ENCODE measurements at regions not wholly inside any gene's neighbourhood (a gene's known extent, or its start where the extent isn't known, plus 50 kb on each side); places are given as distances from the start of the nearest gene placed in this dataset.

DNA sequence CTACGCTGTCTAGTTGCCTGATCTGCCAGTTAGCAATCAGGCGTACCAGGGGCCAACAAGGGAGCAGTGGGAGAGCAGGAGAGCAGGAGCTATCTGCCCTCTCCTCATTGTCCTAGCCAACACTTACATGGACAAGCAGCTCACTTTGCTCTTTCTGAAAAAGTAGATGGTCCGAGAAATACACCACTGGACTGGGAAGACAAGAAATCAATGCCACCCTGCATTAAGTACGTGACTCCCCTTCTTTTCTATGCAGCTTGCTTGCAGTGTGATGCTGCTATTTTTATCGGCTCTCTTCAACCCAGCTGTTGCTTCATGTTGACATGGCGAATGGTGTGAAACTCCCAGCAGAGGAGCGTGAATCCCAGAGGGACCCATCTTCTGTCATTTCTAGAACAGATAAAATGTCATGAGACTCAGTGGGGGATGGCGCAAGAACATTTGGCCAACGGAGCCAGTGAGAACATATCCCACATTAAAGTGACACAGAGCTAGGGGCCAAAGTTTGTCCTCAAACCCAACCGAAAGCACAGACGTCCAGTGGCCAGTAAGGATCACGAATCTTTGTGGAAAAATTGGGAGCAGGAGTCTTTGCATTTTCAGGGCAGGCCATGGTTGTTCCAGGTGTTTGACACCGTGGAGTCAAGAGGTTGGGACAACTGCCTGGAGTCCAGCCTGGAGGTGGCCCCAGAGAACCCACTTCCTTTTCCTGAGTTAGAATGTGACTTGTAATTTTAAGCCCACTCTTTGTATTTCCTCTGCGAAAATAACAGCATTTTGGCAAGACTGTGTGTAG lies 53.7 kb upstream of the MEF2A start:
- peaks cover 7 to 18% of the 10 kb centered on the region in 2 donors for H3K4me1 ChIP-seq
- H3K27ac ChIP-seq, result no peak overlapping the region
- intact Hi-C loops (cut with DNase I), result no loop called here
- H3K4me3 ChIP-seq (replicated peaks in 1 of 3), result no peak overlapping the region
- no peaks in the 10 kb centered on the region for H3K36me3 ChIP-seq
- WGBS, 2 donors, result 65 to 70% methylated on average over 13 to 14 of the region's 14 CpGs
- no peak for TF ChIP-seq POLR2A (IDR thresholded peaks at IDR 0.05)
- TF ChIP-seq, protein P1, sequence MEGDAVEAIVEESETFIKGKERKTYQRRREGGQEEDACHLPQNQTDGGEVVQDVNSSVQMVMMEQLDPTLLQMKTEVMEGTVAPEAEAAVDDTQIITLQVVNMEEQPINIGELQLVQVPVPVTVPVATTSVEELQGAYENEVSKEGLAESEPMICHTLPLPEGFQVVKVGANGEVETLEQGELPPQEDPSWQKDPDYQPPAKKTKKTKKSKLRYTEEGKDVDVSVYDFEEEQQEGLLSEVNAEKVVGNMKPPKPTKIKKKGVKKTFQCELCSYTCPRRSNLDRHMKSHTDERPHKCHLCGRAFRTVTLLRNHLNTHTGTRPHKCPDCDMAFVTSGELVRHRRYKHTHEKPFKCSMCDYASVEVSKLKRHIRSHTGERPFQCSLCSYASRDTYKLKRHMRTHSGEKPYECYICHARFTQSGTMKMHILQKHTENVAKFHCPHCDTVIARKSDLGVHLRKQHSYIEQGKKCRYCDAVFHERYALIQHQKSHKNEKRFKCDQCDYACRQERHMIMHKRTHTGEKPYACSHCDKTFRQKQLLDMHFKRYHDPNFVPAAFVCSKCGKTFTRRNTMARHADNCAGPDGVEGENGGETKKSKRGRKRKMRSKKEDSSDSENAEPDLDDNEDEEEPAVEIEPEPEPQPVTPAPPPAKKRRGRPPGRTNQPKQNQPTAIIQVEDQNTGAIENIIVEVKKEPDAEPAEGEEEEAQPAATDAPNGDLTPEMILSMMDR (IDR thresholded peaks at IDR 0.05), result no peak
- no peaks in the 10 kb centered on the region for H3K9me3 ChIP-seq
- DNase-seq, result no peak
- no peaks in the 10 kb centered on the region for H3K27me3 ChIP-seq

GRCh38 chr15:99514306-99514705 lies 51.5 kb upstream of the MEF2A start:
- TF ChIP-seq POLR2A (IDR thresholded peaks at IDR 0.05), result no peak
- TF ChIP-seq, protein P1 (IDR thresholded peaks at IDR 0.05), result no peak
- no peak for DNase-seq
- intact Hi-C loops (cut with DNase I), result no loop called here
- H3K36me3 ChIP-seq, result no peaks in the 10 kb centered on the region
- no peak overlapping the region for H3K27ac ChIP-seq
- no peaks in the 10 kb centered on the region for H3K9me3 ChIP-seq
- no peaks in the 10 kb centered on the region for H3K27me3 ChIP-seq
- H3K4me1 ChIP-seq, result peaks cover 7% of the 10 kb centered on the region in 2 donors
- no peak overlapping the region for H3K4me3 ChIP-seq (replicated peaks in 1 of 3)
- 86 to 87% methylated on average over 5 of the region's 5 CpGs for WGBS, 2 donors
